Bronchial epithelial cell (primary cell): ENCODE measurements at regions not wholly inside any gene's neighbourhood (a gene's known extent, or its start where the extent isn't known, plus 50 kb on each side); places are given as distances from the start of the nearest gene placed in this dataset.
"Not testable (repeated sequence)": the region's sequence is repeated elsewhere in the genome, so short reads cannot be mapped to it uniquely, and the experiment has no call there.

Experiments
- DNase-seq: peaks from one replicate; pipeline ENCODE4 v3.0.0-alpha.2; 2010; ENCODE audit warnings: low read depth
- FAIRE-seq: peaks from 2 replicates; lab custom pipeline; 2011; peaks lifted over from hg19 to GRCh38; lab: Jason Lieb, UNC
- H3K27me3 ChIP-seq: 2 replicates; pipeline ENCODE4 v1.5.1; 2011; ENCODE audit warnings: low read length; ENCODE audit not compliant: control insufficient read depth, insufficient read depth
- H3K36me3 ChIP-seq: 2 replicates; pipeline ENCODE4 v1.5.1; 2011; ENCODE audit warnings: low read length; ENCODE audit not compliant: control insufficient read depth, insufficient read depth
- H3K4me3 ChIP-seq: 2 replicates; pipeline ENCODE4 v1.5.1; 2011; ENCODE audit warnings: mild to moderate bottlenecking, low read depth, low read length, control low read depth
- CTCF ChIP-seq: IDR thresholded peaks from 2 replicates; pipeline ENCODE4 v1.5.1; 2011; ENCODE audit warnings: mild to moderate bottlenecking, moderate library complexity, low read length, control low read depth, inconsistent platforms; ENCODE audit not compliant: insufficient read depth, severe bottlenecking

GRCh38 chr13:90502153-90502552 lies 845.3 kb upstream of the MIR17HG start:
- no peak for FAIRE-seq
- H3K27me3 ChIP-seq: no peaks in the 10 kb centered on the region
- no peak for DNase-seq
- TF ChIP-seq CTCF: no peak
- no peak overlapping the region for H3K4me3 ChIP-seq
- H3K36me3 ChIP-seq: no peaks in the 10 kb centered on the region

DNA sequence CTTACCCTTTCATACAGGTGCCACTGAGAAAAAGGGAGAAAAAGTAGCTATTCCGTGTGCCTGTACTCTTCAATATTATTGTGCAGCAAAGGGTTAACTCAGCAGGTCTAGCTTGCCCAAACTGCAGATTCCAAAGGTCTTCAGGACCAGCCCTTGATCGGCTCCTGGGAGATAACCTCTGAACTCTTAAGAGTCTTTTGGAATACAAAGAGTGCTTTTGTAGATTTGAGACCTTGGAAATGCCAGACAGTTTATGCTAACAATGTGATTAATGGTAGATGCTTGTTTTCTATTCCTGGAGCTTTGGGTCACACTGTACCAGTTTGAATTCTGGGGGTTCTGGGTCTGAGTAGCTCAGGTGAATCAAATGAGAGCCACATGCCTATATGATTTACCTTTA lies 844.7 kb upstream of the MIR17HG start:
- FAIRE-seq (no peak), DNase-seq (no peak)
- Histone ChIP-seq H3K36me3 (no peaks in the 10 kb centered on the region), H3K4me3 (no peak overlapping the region), H3K27me3 (no peaks in the 10 kb centered on the region)
- no peak for TF ChIP-seq CTCF

GRCh38 chr13:90510319-90510718 lies 837.2 kb upstream of the MIR17HG start:
- DNase-seq (peak; percentile 15), FAIRE-seq (no peak)
- Histone ChIP-seq H3K36me3 (no peaks in the 10 kb centered on the region), H3K27me3 (no peaks in the 10 kb centered on the region), H3K4me3 (no peak overlapping the region)
- no peak for TF ChIP-seq CTCF

DNA sequence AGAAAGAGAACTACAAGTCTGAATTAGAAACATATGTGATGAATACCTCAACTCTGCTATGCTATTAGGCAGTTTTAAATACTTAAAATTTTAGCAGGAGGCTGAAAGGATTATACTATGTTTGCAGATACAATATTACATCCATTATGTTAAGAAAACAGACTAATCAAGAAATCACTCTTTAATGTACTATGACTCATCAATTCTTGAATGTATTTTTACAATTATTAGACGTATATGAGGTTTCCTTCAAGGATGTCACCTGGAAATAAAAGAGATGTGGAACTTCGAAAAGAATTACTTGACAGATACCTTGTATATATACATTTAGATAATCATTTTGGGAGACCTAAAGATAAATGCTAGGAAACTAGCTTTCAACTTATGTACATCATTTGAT lies 835.6 kb upstream of the MIR17HG start:
- DNase-seq (no peak), FAIRE-seq (no peak)
- TF ChIP-seq CTCF: no peak
- Histone ChIP-seq H3K36me3 (no peaks in the 10 kb centered on the region), H3K4me3 (no peak overlapping the region), H3K27me3 (no peaks in the 10 kb centered on the region)

DNA sequence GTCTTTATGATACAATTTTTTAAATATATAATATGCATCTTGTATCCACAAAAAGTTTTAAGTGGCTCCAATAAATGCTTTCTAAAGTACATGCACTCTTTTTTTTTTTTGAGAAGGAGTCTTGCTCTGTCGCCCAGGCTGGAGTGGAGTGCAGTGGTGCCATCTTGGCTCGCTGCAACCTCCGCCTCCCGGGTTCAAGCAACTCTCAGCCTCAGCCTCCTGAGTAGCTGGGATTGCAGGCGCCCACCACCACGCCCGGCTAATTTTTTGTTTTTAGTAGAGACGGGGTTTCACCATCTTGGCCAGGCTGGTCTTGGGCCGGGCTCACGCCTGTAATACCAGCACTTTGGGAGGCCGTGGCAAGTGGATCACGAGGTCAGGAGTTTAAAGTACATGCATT lies 832.8 kb upstream of the MIR17HG start:
- H3K4me3 ChIP-seq, DNase-seq, H3K27me3 ChIP-seq, H3K36me3 ChIP-seq, FAIRE-seq: not testable (repeated sequence)

GRCh38 chr13:90518417-90518816 lies 829.1 kb upstream of the MIR17HG start:
- Histone ChIP-seq H3K4me3 (no peak overlapping the region), H3K36me3 (no peaks in the 10 kb centered on the region), H3K27me3 (no peaks in the 10 kb centered on the region)
- FAIRE-seq (no peak), DNase-seq (no peak)
- no peak for TF ChIP-seq CTCF
